ENCODE measurements at regions not wholly inside any gene's neighbourhood (a gene's known extent, or its start where the extent isn't known, plus 50 kb on each side); places are given as distances from the start of the nearest gene placed in this dataset.

DNA sequence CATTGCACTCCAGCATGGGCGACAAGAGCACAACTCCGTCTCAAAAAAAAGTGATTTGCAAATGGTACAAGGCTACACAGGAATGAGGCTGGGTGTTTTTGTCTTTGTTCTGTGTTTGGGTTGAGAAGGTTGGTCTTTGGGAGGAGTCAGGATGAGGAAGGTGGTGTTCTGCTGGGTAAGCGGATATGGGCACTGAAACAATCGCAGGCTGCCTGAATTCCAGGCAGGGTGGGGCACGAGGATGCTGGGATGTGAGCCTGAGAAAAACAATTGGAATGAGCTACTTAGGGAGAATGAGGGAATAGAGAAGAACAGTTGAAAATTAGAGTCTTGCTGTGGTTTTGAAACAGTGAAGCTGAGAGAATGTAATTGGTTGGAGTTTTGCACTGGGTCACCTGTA is 51.6 kb downstream of the ZBTB38 start:
- TF ChIP-seq, protein P1, sequence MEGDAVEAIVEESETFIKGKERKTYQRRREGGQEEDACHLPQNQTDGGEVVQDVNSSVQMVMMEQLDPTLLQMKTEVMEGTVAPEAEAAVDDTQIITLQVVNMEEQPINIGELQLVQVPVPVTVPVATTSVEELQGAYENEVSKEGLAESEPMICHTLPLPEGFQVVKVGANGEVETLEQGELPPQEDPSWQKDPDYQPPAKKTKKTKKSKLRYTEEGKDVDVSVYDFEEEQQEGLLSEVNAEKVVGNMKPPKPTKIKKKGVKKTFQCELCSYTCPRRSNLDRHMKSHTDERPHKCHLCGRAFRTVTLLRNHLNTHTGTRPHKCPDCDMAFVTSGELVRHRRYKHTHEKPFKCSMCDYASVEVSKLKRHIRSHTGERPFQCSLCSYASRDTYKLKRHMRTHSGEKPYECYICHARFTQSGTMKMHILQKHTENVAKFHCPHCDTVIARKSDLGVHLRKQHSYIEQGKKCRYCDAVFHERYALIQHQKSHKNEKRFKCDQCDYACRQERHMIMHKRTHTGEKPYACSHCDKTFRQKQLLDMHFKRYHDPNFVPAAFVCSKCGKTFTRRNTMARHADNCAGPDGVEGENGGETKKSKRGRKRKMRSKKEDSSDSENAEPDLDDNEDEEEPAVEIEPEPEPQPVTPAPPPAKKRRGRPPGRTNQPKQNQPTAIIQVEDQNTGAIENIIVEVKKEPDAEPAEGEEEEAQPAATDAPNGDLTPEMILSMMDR (IDR thresholded peaks at IDR 0.05) = no peak
- TF ChIP-seq RAD21 (conservative IDR thresholded peaks at IDR 0.05 in 1 of 2, IDR thresholded peaks at IDR 0.05 in 1 of 2) = no peak
- TF ChIP-seq POLR2A (IDR thresholded peaks at IDR 0.05; ENCODE audit: low read length) = no peak
- no peak for TF ChIP-seq JUNB (IDR thresholded peaks at IDR 0.05)
- TF ChIP-seq, protein P2, sequence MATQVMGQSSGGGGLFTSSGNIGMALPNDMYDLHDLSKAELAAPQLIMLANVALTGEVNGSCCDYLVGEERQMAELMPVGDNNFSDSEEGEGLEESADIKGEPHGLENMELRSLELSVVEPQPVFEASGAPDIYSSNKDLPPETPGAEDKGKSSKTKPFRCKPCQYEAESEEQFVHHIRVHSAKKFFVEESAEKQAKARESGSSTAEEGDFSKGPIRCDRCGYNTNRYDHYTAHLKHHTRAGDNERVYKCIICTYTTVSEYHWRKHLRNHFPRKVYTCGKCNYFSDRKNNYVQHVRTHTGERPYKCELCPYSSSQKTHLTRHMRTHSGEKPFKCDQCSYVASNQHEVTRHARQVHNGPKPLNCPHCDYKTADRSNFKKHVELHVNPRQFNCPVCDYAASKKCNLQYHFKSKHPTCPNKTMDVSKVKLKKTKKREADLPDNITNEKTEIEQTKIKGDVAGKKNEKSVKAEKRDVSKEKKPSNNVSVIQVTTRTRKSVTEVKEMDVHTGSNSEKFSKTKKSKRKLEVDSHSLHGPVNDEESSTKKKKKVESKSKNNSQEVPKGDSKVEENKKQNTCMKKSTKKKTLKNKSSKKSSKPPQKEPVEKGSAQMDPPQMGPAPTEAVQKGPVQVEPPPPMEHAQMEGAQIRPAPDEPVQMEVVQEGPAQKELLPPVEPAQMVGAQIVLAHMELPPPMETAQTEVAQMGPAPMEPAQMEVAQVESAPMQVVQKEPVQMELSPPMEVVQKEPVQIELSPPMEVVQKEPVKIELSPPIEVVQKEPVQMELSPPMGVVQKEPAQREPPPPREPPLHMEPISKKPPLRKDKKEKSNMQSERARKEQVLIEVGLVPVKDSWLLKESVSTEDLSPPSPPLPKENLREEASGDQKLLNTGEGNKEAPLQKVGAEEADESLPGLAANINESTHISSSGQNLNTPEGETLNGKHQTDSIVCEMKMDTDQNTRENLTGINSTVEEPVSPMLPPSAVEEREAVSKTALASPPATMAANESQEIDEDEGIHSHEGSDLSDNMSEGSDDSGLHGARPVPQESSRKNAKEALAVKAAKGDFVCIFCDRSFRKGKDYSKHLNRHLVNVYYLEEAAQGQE (IDR thresholded peaks at IDR 0.05) = no peak
- TF ChIP-seq CHD2 (IDR thresholded peaks at IDR 0.05; ENCODE audit: low read length, partially characterized antibody) = no peak
- TF ChIP-seq, protein P3, sequence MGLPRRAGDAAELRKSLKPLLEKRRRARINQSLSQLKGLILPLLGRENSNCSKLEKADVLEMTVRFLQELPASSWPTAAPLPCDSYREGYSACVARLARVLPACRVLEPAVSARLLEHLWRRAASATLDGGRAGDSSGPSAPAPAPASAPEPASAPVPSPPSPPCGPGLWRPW (IDR thresholded peaks at IDR 0.05) = no peak
- TF ChIP-seq RCOR1 (IDR thresholded peaks at IDR 0.05; ENCODE audit: low read depth, low read length) = no peak
- no peak for TF ChIP-seq SREBF2 (IDR thresholded peaks at IDR 0.05)
- no peak for TF ChIP-seq PBX3 (IDR thresholded peaks at IDR 0.05)
- TF ChIP-seq CEBPB (IDR thresholded peaks at IDR 0.05) = no peak
- TF ChIP-seq KDM5A (IDR thresholded peaks at IDR 0.05) = no peak
- no peak for TF ChIP-seq USF2 (IDR thresholded peaks at IDR 0.05)

Measured in A549 (cell line).